Osteoblast (primary cell): ENCODE measurements at regions not wholly inside any gene's neighbourhood (a gene's known extent, or its start where the extent isn't known, plus 50 kb on each side); places are given as distances from the start of the nearest gene placed in this dataset.

Source experiments
- DNase-seq: peaks from one replicate; pipeline ENCODE4 v3.0.0; 2011; ENCODE audit warnings: low spot score, mixed read lengths; ENCODE audit not compliant: insufficient read length; ENCODE audit errors: missing footprints
- H2AFZ ChIP-seq: 2 replicates; pipeline ENCODE4 v1.6.0; 2011; ENCODE audit warnings: mild to moderate bottlenecking, low read length
- H3K27ac ChIP-seq: 2 replicates; pipeline ENCODE4 v1.5.1; 2011; ENCODE audit warnings: mild to moderate bottlenecking, low read depth, low read length, moderate library complexity
- H3K27me3 ChIP-seq: 2 replicates; pipeline ENCODE4 v1.6.0; 2012; ENCODE audit warnings: mild to moderate bottlenecking, control low read depth, inconsistent platforms, low read length, moderate library complexity; ENCODE audit not compliant: insufficient read depth
- H3K36me3 ChIP-seq: 2 replicates; pipeline ENCODE4 v1.5.1; 2011; ENCODE audit warnings: mild to moderate bottlenecking, low read length, control low read depth, moderate library complexity; ENCODE audit not compliant: insufficient read depth
- H3K4me1 ChIP-seq: 2 replicates; pipeline ENCODE4 v1.5.1; 2011; ENCODE audit warnings: mild to moderate bottlenecking, low read length, control low read depth, moderate library complexity; ENCODE audit not compliant: insufficient read depth
- H3K4me2 ChIP-seq: 2 replicates; pipeline ENCODE4 v1.6.0; 2011; ENCODE audit warnings: mild to moderate bottlenecking, low read length; ENCODE audit not compliant: insufficient read depth
- H3K4me3 ChIP-seq: fragments of 200-600 bp; sonication (generic); 3 replicates; pipeline ENCODE4 v1.5.1; 2012; ENCODE audit warnings: mild to moderate bottlenecking, low read length, inconsistent platforms; ENCODE audit not compliant: insufficient read depth
- H3K79me2 ChIP-seq: 2 replicates; pipeline ENCODE4 v1.6.0; 2012; ENCODE audit warnings: mild to moderate bottlenecking, low read length, control low read depth, inconsistent platforms; ENCODE audit not compliant: insufficient read depth
- H3K9me3 ChIP-seq: 2 replicates; pipeline ENCODE4 v1.5.1; 2011; ENCODE audit warnings: low read depth, low read length, control low read depth
- H4K20me1 ChIP-seq: 2 replicates; pipeline ENCODE4 v1.6.0; 2012; ENCODE audit warnings: mild to moderate bottlenecking, low read length, control low read depth; ENCODE audit not compliant: insufficient read depth
- TF ChIP-seq, protein P1 (sequence below): IDR thresholded peaks from 2 replicates; pipeline ENCODE4 v1.5.1; 2011; ENCODE audit warnings: mild to moderate bottlenecking, low read depth, low read length, moderate library complexity; ENCODE audit errors: extremely low read depth

DNA sequence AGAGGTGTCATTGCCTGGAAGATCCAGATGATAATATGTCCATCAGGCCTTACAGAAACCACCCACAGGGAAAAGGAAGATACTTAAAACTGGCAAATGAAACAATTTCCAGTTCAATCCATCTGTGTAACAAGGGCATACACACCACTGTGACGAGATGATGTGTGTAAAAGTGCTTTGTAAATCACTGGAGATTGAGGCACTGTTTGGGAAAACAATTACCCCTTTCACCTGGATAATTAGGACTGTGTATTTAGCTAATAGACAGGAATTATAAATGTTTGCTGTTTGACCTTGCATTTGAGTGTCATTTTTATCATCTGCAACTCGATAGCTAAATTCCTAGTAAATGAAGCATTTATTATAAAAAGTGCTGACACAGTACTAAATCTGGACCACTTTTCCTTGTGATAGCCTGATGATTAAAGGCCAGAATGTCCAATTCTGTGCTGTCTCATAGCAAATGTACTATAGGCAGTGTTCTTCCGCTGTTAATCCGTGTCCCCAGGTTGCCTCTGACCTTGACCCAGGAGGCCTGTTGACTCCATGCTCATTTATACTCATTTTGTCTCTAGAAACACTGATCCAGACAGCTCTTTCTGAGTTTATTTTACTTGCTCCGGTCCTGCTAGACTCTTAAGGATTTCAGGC is 105.8 kb downstream of the LACC1 start:
- no peaks in the 10 kb centered on the region for H3K9me3 ChIP-seq
- H3K27ac ChIP-seq = no peak overlapping the region
- no peak overlapping the region for H2AFZ ChIP-seq
- DNase-seq = no peak
- H3K27me3 ChIP-seq = peaks cover 7% of the 10 kb centered on the region
- H3K4me1 ChIP-seq = no peaks in the 10 kb centered on the region
- no peaks in the 10 kb centered on the region for H4K20me1 ChIP-seq
- H3K4me3 ChIP-seq = no peak overlapping the region
- H3K36me3 ChIP-seq = no peaks in the 10 kb centered on the region
- no peaks in the 10 kb centered on the region for H3K79me2 ChIP-seq
- TF ChIP-seq, protein P1, sequence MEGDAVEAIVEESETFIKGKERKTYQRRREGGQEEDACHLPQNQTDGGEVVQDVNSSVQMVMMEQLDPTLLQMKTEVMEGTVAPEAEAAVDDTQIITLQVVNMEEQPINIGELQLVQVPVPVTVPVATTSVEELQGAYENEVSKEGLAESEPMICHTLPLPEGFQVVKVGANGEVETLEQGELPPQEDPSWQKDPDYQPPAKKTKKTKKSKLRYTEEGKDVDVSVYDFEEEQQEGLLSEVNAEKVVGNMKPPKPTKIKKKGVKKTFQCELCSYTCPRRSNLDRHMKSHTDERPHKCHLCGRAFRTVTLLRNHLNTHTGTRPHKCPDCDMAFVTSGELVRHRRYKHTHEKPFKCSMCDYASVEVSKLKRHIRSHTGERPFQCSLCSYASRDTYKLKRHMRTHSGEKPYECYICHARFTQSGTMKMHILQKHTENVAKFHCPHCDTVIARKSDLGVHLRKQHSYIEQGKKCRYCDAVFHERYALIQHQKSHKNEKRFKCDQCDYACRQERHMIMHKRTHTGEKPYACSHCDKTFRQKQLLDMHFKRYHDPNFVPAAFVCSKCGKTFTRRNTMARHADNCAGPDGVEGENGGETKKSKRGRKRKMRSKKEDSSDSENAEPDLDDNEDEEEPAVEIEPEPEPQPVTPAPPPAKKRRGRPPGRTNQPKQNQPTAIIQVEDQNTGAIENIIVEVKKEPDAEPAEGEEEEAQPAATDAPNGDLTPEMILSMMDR = no peak
- no peak overlapping the region for H3K4me2 ChIP-seq

DNA sequence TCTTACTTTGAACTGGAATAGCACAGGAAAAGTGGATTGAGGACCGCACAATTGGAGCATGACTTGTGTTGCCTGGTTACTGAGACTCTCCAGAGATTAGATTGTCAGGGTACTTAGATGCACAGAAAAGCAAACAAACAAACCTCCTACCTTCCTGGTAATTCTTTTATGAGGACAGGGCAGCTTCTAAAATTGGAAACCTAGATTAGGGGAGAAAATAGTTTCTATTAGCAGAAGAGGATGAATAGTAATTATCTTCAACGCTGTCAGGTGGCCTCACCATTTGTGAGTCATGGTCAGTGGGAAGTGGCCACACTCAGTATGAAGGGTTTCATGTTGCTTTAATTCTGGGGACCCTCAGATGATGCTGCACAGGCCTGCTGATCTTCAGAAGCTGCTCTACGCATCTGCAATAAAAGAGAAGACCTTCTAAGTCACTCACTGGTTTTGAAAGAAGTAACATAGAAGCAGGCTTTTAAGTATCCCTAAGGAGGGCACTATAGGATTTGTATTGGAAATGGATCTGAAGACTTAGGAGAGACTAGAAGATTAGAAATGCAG is 106.8 kb downstream of the LACC1 start:
- no peak overlapping the region for H2AFZ ChIP-seq
- H3K36me3 ChIP-seq = no peaks in the 10 kb centered on the region
- no peaks in the 10 kb centered on the region for H4K20me1 ChIP-seq
- H3K9me3 ChIP-seq = no peaks in the 10 kb centered on the region
- H3K79me2 ChIP-seq = no peaks in the 10 kb centered on the region
- no peak overlapping the region for H3K4me2 ChIP-seq
- no peak overlapping the region for H3K4me3 ChIP-seq
- H3K27ac ChIP-seq = no peak overlapping the region
- H3K4me1 ChIP-seq = no peaks in the 10 kb centered on the region
- peaks cover 14% of the 10 kb centered on the region for H3K27me3 ChIP-seq
- DNase-seq = no peak
- TF ChIP-seq, protein P1 = no peak

DNA sequence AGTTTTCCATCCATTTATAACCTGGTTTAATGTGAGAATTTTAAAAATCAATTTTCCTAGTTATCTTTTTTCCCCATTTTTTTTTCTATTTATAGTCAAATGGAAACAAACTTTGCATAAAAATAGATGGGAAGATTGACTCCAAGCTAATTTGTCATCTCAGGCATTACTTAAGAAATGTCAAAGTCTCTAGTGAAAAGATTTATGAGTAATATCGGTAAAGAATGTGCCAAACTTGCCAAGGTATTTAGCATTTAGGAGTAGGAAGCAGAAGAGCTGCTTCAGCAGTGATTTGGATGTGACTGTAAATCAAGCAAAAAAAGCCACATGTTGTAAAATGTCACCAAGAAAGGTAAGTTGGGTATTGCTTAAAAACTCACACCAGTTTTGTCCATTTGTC is 108.6 kb downstream of the LACC1 start:
- H4K20me1 ChIP-seq = no peaks in the 10 kb centered on the region
- H3K79me2 ChIP-seq = no peaks in the 10 kb centered on the region
- H3K27ac ChIP-seq = no peak overlapping the region
- H3K9me3 ChIP-seq = no peaks in the 10 kb centered on the region
- H3K27me3 ChIP-seq = peaks cover 19% of the 10 kb centered on the region
- H3K4me2 ChIP-seq = no peak overlapping the region
- no peak overlapping the region for H2AFZ ChIP-seq
- H3K4me3 ChIP-seq = no peak overlapping the region
- no peaks in the 10 kb centered on the region for H3K4me1 ChIP-seq
- no peaks in the 10 kb centered on the region for H3K36me3 ChIP-seq
- TF ChIP-seq, protein P1 = no peak
- DNase-seq = no peak

DNA sequence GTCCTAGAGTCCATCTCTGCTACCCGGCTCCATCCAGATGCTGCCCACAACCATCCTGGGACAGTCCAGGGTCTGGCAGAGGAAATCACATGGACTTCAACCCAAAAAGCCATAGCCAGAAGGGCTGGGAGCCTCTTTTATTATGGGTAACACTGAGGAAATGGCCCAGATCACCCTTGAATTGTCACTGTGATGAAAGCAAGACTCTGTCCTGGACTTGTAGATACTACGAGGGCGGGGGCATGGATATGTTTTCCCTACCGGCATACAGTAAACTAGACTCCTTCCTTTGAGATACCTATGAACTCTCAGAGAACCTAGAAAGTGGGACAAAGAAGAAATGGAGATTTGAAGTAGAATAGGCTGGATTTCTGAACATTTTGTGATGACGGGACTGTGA is 110.3 kb downstream of the LACC1 start:
- Histone ChIP-seq H2AFZ (no peak overlapping the region), H3K27ac (no peak overlapping the region), H3K79me2 (no peaks in the 10 kb centered on the region), H3K9me3 (no peaks in the 10 kb centered on the region), H4K20me1 (no peaks in the 10 kb centered on the region), H3K36me3 (no peaks in the 10 kb centered on the region), H3K4me2 (no peak overlapping the region), H3K4me1 (no peaks in the 10 kb centered on the region), H3K4me3 (no peak overlapping the region), H3K27me3 (peaks cover 19% of the 10 kb centered on the region)
- TF ChIP-seq, protein P1 = no peak
- DNase-seq = no peak
